ENCODE measurements at regions not wholly inside any gene's neighbourhood (a gene's known extent, or its start where the extent isn't known, plus 50 kb on each side); places are given as distances from the start of the nearest gene placed in this dataset.

DNA sequence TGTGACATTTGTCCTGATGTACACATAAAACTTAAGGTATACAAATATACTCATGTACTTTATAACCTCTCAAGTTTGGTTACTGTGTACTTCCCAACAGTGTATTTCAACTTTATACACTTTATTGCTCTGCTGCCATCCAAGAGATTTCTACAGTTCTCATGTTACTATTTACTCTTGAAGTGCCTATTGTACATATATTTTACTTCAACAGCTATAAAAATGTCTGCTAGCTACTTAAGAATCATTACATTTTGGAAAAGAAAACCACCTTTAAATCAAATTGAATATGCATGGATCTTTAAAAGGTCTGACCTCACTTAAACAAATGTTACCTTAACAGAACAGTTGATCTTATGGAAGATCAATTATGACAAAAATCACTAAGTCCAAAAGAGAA, 1056.4 kb downstream of the ADGRL3 start:
- H3K36me3 ChIP-seq (replicated peaks in 1 of 2; ENCODE audit: control insufficient read depth in 1 of 2, insufficient read depth in 2 of 2, low read length in 1 of 2) = no peaks in the 10 kb centered on the region
- H2AFZ ChIP-seq (ENCODE audit: low read depth) = no peak overlapping the region
- ChIA-PET CTCF (no interaction called here), POLR2A (no interaction called here)
- no peak overlapping the region for H3K4me2 ChIP-seq
- H3K79me2 ChIP-seq (ENCODE audit: insufficient read depth) = no peaks in the 10 kb centered on the region
- DNase-seq = no peak
- TF ChIP-seq EZH2phosphoT487 (IDR thresholded peaks at IDR 0.05; ENCODE audit: borderline replicate concordance, low read depth) (no peak), MEF2A (IDR thresholded peaks at IDR 0.05; ENCODE audit: borderline replicate concordance, low read depth) (no peak), GABPA (IDR thresholded peaks at IDR 0.05; ENCODE audit: low read depth) (no peak), EP300 (IDR thresholded peaks at IDR 0.05; ENCODE audit: borderline replicate concordance in 1 of 2, low read depth in 1 of 2, low read length in 1 of 2) (no peak), GATA2 (CRISPR knock-in tag; IDR thresholded peaks at IDR 0.05) (no peak), MXI1 (IDR thresholded peaks at IDR 0.05; ENCODE audit: low read depth, low read length) (no peak)
- TF ChIP-seq, protein P1, sequence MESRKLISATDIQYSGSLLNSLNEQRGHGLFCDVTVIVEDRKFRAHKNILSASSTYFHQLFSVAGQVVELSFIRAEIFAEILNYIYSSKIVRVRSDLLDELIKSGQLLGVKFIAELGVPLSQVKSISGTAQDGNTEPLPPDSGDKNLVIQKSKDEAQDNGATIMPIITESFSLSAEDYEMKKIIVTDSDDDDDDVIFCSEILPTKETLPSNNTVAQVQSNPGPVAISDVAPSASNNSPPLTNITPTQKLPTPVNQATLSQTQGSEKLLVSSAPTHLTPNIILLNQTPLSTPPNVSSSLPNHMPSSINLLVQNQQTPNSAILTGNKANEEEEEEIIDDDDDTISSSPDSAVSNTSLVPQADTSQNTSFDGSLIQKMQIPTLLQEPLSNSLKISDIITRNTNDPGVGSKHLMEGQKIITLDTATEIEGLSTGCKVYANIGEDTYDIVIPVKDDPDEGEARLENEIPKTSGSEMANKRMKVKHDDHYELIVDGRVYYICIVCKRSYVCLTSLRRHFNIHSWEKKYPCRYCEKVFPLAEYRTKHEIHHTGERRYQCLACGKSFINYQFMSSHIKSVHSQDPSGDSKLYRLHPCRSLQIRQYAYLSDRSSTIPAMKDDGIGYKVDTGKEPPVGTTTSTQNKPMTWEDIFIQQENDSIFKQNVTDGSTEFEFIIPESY (IDR thresholded peaks at IDR 0.05; ENCODE audit: borderline replicate concordance, low read depth) = no peak
- no peak overlapping the region for H3K4me3 ChIP-seq (ENCODE audit: low read depth in 2 of 2, low read length in 1 of 2)
- H3K27ac ChIP-seq (ENCODE audit: low read depth in 2 of 2, low read length in 1 of 2) = no peak overlapping the region
- no peaks in the 10 kb centered on the region for H3K27me3 ChIP-seq (ENCODE audit: insufficient read depth)
- H3F3A ChIP-seq (replicated peaks; ENCODE audit: insufficient read depth) = no peaks in the 10 kb centered on the region
- H3K9ac ChIP-seq = no peak overlapping the region
- no peaks in the 10 kb centered on the region for H4K20me1 ChIP-seq (ENCODE audit: insufficient read depth)
- H3K9me2 ChIP-seq = no peaks in the 10 kb centered on the region
- no peaks in the 10 kb centered on the region for H3K4me1 ChIP-seq (ENCODE audit: control insufficient read depth in 1 of 2, insufficient read depth in 2 of 2, low read depth in 1 of 2, low read length in 1 of 2)
- no peaks in the 10 kb centered on the region for H3K9me3 ChIP-seq

DNA sequence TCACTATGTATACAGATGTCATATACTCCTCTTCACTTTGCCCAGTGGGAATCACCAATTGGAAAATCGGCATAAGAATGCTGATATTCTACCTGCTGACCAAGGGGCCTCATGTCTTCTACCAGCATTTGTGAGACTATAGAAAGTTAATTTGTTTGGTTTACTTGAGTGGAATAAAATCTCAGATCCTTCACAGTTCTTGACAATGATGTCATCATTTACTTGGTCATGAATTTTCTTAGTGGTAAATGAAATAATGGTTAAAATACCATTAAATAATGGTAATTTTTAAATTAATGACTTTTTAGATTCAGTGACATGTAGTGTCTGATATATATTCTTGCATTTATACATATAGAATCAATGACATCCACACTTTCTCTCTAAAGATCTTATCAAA, 1052.6 kb downstream of the ADGRL3 start:
- Histone ChIP-seq H3K4me1 (ENCODE audit: control insufficient read depth in 1 of 2, insufficient read depth in 2 of 2, low read depth in 1 of 2, low read length in 1 of 2) (no peaks in the 10 kb centered on the region), H3K27me3 (ENCODE audit: insufficient read depth) (no peaks in the 10 kb centered on the region), H3F3A (replicated peaks; ENCODE audit: insufficient read depth) (no peaks in the 10 kb centered on the region), H3K27ac (ENCODE audit: low read depth in 2 of 2, low read length in 1 of 2) (no peak overlapping the region), H3K79me2 (ENCODE audit: insufficient read depth) (no peaks in the 10 kb centered on the region), H4K20me1 (ENCODE audit: insufficient read depth) (no peaks in the 10 kb centered on the region), H2AFZ (ENCODE audit: low read depth) (no peak overlapping the region), H3K9ac (no peak overlapping the region), H3K9me3 (no peaks in the 10 kb centered on the region), H3K9me2 (no peaks in the 10 kb centered on the region), H3K36me3 (replicated peaks in 1 of 2; ENCODE audit: control insufficient read depth in 1 of 2, insufficient read depth in 2 of 2, low read length in 1 of 2) (no peaks in the 10 kb centered on the region), H3K4me3 (ENCODE audit: low read depth in 2 of 2, low read length in 1 of 2) (no peak overlapping the region), H3K4me2 (no peak overlapping the region)
- POLR2A ChIA-PET = no interaction called here
- WGBS (ENCODE audit: low lambda C conversion rate) = 53% methylated on average over 1 of the region's 1 CpG
- CTCF ChIA-PET = no interaction called here
- TF ChIP-seq TAF1 (IDR thresholded peaks at IDR 0.05; ENCODE audit: borderline replicate concordance, low read depth, low read length) = no peak
- no peak for TF ChIP-seq TCF12 (IDR thresholded peaks at IDR 0.05)
- no peak for TF ChIP-seq MEF2A (IDR thresholded peaks at IDR 0.05; ENCODE audit: borderline replicate concordance, low read depth)
- TF ChIP-seq NFIC (IDR thresholded peaks at IDR 0.05; ENCODE audit: borderline replicate concordance) = no peak
- no peak for TF ChIP-seq EZH2phosphoT487 (IDR thresholded peaks at IDR 0.05; ENCODE audit: borderline replicate concordance, low read depth)
- TF ChIP-seq, protein P2, sequence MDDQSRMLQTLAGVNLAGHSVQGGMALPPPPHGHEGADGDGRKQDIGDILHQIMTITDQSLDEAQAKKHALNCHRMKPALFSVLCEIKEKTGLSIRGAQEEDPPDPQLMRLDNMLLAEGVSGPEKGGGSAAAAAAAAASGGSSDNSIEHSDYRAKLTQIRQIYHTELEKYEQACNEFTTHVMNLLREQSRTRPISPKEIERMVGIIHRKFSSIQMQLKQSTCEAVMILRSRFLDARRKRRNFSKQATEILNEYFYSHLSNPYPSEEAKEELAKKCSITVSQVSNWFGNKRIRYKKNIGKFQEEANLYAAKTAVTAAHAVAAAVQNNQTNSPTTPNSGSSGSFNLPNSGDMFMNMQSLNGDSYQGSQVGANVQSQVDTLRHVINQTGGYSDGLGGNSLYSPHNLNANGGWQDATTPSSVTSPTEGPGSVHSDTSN (IDR thresholded peaks at IDR 0.05) = no peak
- TF ChIP-seq SIN3A (IDR thresholded peaks at IDR 0.05; ENCODE audit: borderline replicate concordance, low read depth, low read length) = no peak
- TF ChIP-seq ELF1 (IDR thresholded peaks at IDR 0.05) = no peak
- no peak for TF ChIP-seq NRF1 (IDR thresholded peaks at IDR 0.05; ENCODE audit: low read depth, low read length)
- no peak for TF ChIP-seq GATA2 (CRISPR knock-in tag; IDR thresholded peaks at IDR 0.05)
- TF ChIP-seq FOXJ3 (CRISPR knock-in tag; IDR thresholded peaks at IDR 0.05) = no peak
- TF ChIP-seq, protein P3, sequence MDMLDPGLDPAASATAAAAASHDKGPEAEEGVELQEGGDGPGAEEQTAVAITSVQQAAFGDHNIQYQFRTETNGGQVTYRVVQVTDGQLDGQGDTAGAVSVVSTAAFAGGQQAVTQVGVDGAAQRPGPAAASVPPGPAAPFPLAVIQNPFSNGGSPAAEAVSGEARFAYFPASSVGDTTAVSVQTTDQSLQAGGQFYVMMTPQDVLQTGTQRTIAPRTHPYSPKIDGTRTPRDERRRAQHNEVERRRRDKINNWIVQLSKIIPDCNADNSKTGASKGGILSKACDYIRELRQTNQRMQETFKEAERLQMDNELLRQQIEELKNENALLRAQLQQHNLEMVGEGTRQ (IDR thresholded peaks at IDR 0.05; ENCODE audit: borderline replicate concordance, low read depth, low read length) = no peak
- TF ChIP-seq, protein P1 (IDR thresholded peaks at IDR 0.05; ENCODE audit: borderline replicate concordance, low read depth) = no peak
- no peak for TF ChIP-seq RAD21 (IDR thresholded peaks at IDR 0.05; ENCODE audit: low read length)
- TF ChIP-seq, protein P4, sequence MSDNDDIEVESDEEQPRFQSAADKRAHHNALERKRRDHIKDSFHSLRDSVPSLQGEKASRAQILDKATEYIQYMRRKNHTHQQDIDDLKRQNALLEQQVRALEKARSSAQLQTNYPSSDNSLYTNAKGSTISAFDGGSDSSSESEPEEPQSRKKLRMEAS (IDR thresholded peaks at IDR 0.05; ENCODE audit: low read depth) = no peak
- no peak for DNase-seq
